IMR-90 (cell line): ENCODE measurements at regions not wholly inside any gene's neighbourhood (a gene's known extent, or its start where the extent isn't known, plus 50 kb on each side); places are given as distances from the start of the nearest gene placed in this dataset.

Source experiments
- ATAC-seq: fragments of 200-7000 bp; cut with Tn5 transposase; 2 replicates; pipeline ENCODE4 v1.9.1; 2020; ENCODE audit warnings: low read depth, mild to moderate bottlenecking, moderate library complexity
- BruUV-seq: library from RNA; stranded (reverse); fragments of 400-500 nt; replicated peaks from 2 replicates; lab custom pipeline; 2021; lab: Mats Ljungman, UMichigan
- CTCF ChIA-PET: fragments of 300-600 bp; formaldehyde crosslinking; extraction: SDS; loops from one replicate; lab custom pipeline; 2021; ENCODE audit warnings: antibody characterized with exemption; lab: Yijun Ruan, JAX
- POLR2A ChIA-PET: fragments of 300-600 bp; sonication (Branson Sonifier 250); formaldehyde crosslinking; loops from one replicate; lab custom pipeline; 2022; ENCODE audit warnings: antibody characterized with exemption; ENCODE audit not compliant: unreplicated experiment; lab: Charles Lee
- DNase-seq: peaks from one replicate; pipeline ENCODE4 v3.0.0; 2013
- H2AFZ ChIP-seq: replicated peaks from 2 replicates; pipeline ENCODE3; 2013; ENCODE audit warnings: low read length, mild to moderate bottlenecking; ENCODE audit not compliant: poor library complexity
- H2AK5ac ChIP-seq: 2 replicates; pipeline ENCODE4 v1.6.1; 2013; ENCODE audit warnings: low read depth, low read length, inconsistent platforms
- H2AK9ac ChIP-seq: replicated peaks from 2 replicates; pipeline ENCODE3; 2013; ENCODE audit warnings: mild to moderate bottlenecking, low read depth, low read length, moderate library complexity; ENCODE audit not compliant: poor library complexity
- H2BK120ac ChIP-seq: 2 replicates; pipeline ENCODE4 v1.6.1; 2013; ENCODE audit warnings: low read depth, low read length, inconsistent platforms
- H2BK15ac ChIP-seq: 3 replicates; pipeline ENCODE4 v1.6.1; 2013; ENCODE audit warnings: low read depth, low read length, inconsistent platforms
- H2BK20ac ChIP-seq: 2 replicates; pipeline ENCODE4 v1.6.1; 2013; ENCODE audit warnings: low read depth, mild to moderate bottlenecking, inconsistent platforms, low read length, moderate library complexity
- H2BK5ac ChIP-seq: 2 replicates; pipeline ENCODE4 v1.6.1; 2013; ENCODE audit warnings: mild to moderate bottlenecking, low read depth, low read length, inconsistent platforms; ENCODE audit not compliant: poor library complexity, severe bottlenecking
- H3K14ac ChIP-seq: replicated peaks from 2 replicates; pipeline ENCODE4 v1.6.1; 2013; ENCODE audit warnings: low read depth, low read length, inconsistent platforms
- H3K18ac ChIP-seq: 2 replicates; pipeline ENCODE4 v1.6.1; 2013; ENCODE audit warnings: low read depth, low read length, control low read depth
- H3K23ac ChIP-seq: 2 replicates; pipeline ENCODE4 v1.6.1; 2013; ENCODE audit warnings: low read depth, low read length, inconsistent platforms
- H3K27ac ChIP-seq: 2 replicates; pipeline ENCODE4 v1.5.1; 2013; ENCODE audit warnings: mild to moderate bottlenecking, control low read depth, low read length; ENCODE audit not compliant: insufficient read depth
- H3K27me3 ChIP-seq: 2 replicates; pipeline ENCODE4 v1.6.1; 2013; ENCODE audit warnings: low read length; ENCODE audit not compliant: control insufficient read depth, insufficient read depth
- H3K36me3 ChIP-seq: 2 replicates; pipeline ENCODE4 v1.6.1; 2013; ENCODE audit warnings: low read length, mixed read lengths; ENCODE audit not compliant: control insufficient read depth, insufficient read depth
- H3K4ac ChIP-seq: 2 replicates; pipeline ENCODE4 v1.6.1; 2013; ENCODE audit warnings: low read depth, low read length, inconsistent platforms
- H3K4me1 ChIP-seq: 2 replicates; pipeline ENCODE4 v1.6.1; 2013; ENCODE audit warnings: low read length, mixed read lengths; ENCODE audit not compliant: control insufficient read depth, insufficient read depth
- H3K4me2 ChIP-seq: 2 replicates; pipeline ENCODE4 v1.6.1; 2013; ENCODE audit warnings: low read depth, mild to moderate bottlenecking, control low read depth, low read length, moderate library complexity
- H3K4me3 ChIP-seq: 2 replicates; pipeline ENCODE4 v1.5.1; 2013; ENCODE audit warnings: low read depth, mild to moderate bottlenecking, control low read depth, low read length, moderate library complexity; ENCODE audit not compliant: insufficient read depth
- H3K56ac ChIP-seq: 2 replicates; pipeline ENCODE4 v1.6.1; 2013; ENCODE audit warnings: low read length, inconsistent platforms; ENCODE audit not compliant: insufficient read depth; ENCODE audit errors: extremely low read depth
- H3K79me1 ChIP-seq, 2 experiments: 2 replicates each; pipeline ENCODE4 v1.6.1; 2013; ENCODE audit warnings: low read length in 2 of 2, inconsistent platforms in 1 of 2, low read depth in 1 of 2
- H3K9ac ChIP-seq: 2 replicates; pipeline ENCODE4 v1.6.1; 2013; ENCODE audit warnings: low read depth, low read length, control low read depth
- H3K9me1 ChIP-seq: 2 replicates; pipeline ENCODE4 v1.6.1; 2013; ENCODE audit warnings: low read length, inconsistent platforms; ENCODE audit not compliant: insufficient read depth
- H3K9me3 ChIP-seq: 2 replicates; pipeline ENCODE4 v1.6.1; 2013; ENCODE audit warnings: low read length; ENCODE audit not compliant: control insufficient read depth, insufficient read depth
- H4K20me1 ChIP-seq: 2 replicates; pipeline ENCODE4 v1.6.1; 2013; ENCODE audit warnings: low read length, inconsistent platforms; ENCODE audit not compliant: insufficient read depth
- H4K5ac ChIP-seq: 2 replicates; pipeline ENCODE4 v1.6.1; 2013; ENCODE audit warnings: mild to moderate bottlenecking, low read depth, low read length, control low read depth
- H4K8ac ChIP-seq, 2 experiments: 2 replicates each; pipeline ENCODE4 v1.6.1; 2013; ENCODE audit warnings: low read depth in 2 of 2, low read length in 2 of 2, control low read depth in 1 of 2, inconsistent platforms in 1 of 2
- H4K91ac ChIP-seq: 2 replicates; pipeline ENCODE4 v1.6.1; 2013; ENCODE audit warnings: low read depth, low read length, inconsistent platforms; ENCODE audit not compliant: insufficient read depth
- CEBPB ChIP-seq: IDR thresholded peaks from 2 replicates; pipeline ENCODE4 v1.6.1; 2012; ENCODE audit warnings: low read depth, low read length, improper control_type of control experiment
- FOS ChIP-seq: fragments of 150-350 bp; IDR thresholded peaks from 2 replicates; pipeline ENCODE4 v1.6.1; 2016; ENCODE audit warnings: low read depth, low read length
- MXI1 ChIP-seq: IDR thresholded peaks from 2 replicates; pipeline ENCODE4 v1.6.1; 2012; ENCODE audit warnings: low read depth, mild to moderate bottlenecking, low read length, moderate library complexity, borderline replicate concordance
- RAD21 ChIP-seq: IDR thresholded peaks from 2 replicates; pipeline ENCODE4 v1.6.1; 2012; ENCODE audit warnings: low read length, improper control_type of control experiment
- WGBS, 2 experiments: methylation state at CpG; one replicate each; pipeline versions ENCODE4 v1.1.5 to v1.1.7; 2013; ENCODE audit warnings: missing lambda C conversion rate in 2 of 2; ENCODE audit not compliant: insufficient read length in 1 of 2; ENCODE audit errors: extremely low coverage in 2 of 2; 5-methylcytosine and 5-hydroxymethylcytosine counted together
- dilution Hi-C: fragments of 300-500 bp; cut with HindIII; formaldehyde crosslinking; loops from one replicate; pipeline ENCODE4 v1.14.3; 2018; ENCODE audit warnings: low sequenced_read_pairs; ENCODE audit not compliant: unreplicated experiment
- in situ Hi-C: fragments of 300-500 bp; cut with MboI; formaldehyde crosslinking; loops from 3 replicates; pipeline ENCODE4 v1.14.3; 2019; ENCODE audit warnings: low sequenced_read_pairs, inconsistent platforms, mixed read lengths
- intact Hi-C: fragments of 100-400 bp; cut with micrococcal nuclease; formaldehyde crosslinking; loops from 2 replicates; pipeline ENCODE4 v1.10.0; 2022
- TF ChIP-seq, protein P1 (sequence below): conservative IDR thresholded peaks from 2 replicates; pipeline ENCODE4 v1.5.1; 2012; ENCODE audit warnings: mild to moderate bottlenecking, low read depth, low read length, improper control_type of control experiment

DNA sequence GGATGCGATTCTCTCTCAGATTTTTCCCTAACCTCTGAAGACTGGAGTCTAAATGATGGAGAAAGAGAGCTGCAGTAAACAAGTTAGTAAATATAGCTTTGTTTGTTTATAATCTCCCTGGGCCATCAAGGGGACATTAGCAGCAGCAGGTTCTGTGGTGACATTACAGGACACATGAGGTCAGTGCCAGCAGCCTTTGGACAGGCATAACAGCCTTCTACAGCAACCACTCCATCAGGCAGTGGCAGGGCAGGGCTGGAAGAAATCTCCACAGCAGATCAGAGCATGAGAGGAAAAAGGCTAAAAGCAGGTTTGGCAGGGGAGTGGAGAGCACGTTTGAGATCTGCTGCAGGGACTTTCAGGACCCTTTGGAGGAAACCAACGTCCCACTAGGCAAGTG lies 127.6 kb upstream of the ACP3 start:
- BruUV-seq: no TSS peak

More for the DNA sequence above, 127.6 kb upstream of the ACP3 start:
- Histone ChIP-seq H3K23ac (no peak overlapping the region), H3K18ac (no peak overlapping the region), H4K20me1 (no peaks in the 10 kb centered on the region), H3K56ac (no peak overlapping the region), H3K79me1 (no peaks in the 10 kb centered on the region), H3K9ac (no peak overlapping the region), H3K27ac (no peak overlapping the region), H3K4me1 (no peaks in the 10 kb centered on the region), H3K9me3 (no peaks in the 10 kb centered on the region), H3K4me2 (no peak overlapping the region), H4K91ac (no peak overlapping the region), H4K8ac (no peak overlapping the region), H2AFZ (no peak overlapping the region), H3K4me3 (no peak overlapping the region), H2AK5ac (no peak overlapping the region), H3K9me1 (no peaks in the 10 kb centered on the region), H3K27me3 (no peaks in the 10 kb centered on the region; the same call in none of the 2 replicates), H3K36me3 (no peaks in the 10 kb centered on the region), H3K14ac (no peak overlapping the region), H2AK9ac (no peak overlapping the region), H2BK15ac (no peak overlapping the region), H2BK5ac (no peak overlapping the region), H2BK120ac (no peak overlapping the region), H4K5ac (no peak overlapping the region), H2BK20ac (no peak overlapping the region), H3K4ac (no peak overlapping the region)
- intact Hi-C loops (loop anchor here (5.0 kb wide), 1 partner anchor 208 kb away; no protein-coding TSS in a partner anchor), in situ Hi-C loops (loop anchor here (25.0 kb wide), 1 partner anchor 402 kb away; no protein-coding TSS in a partner anchor), dilution Hi-C loops (no loop called here)
- ChIA-PET CTCF (no interaction called here), POLR2A (no interaction called here)
- TF ChIP-seq FOS (no peak), MXI1 (no peak), CEBPB (no peak), RAD21 (no peak)
- TF ChIP-seq, protein P1, sequence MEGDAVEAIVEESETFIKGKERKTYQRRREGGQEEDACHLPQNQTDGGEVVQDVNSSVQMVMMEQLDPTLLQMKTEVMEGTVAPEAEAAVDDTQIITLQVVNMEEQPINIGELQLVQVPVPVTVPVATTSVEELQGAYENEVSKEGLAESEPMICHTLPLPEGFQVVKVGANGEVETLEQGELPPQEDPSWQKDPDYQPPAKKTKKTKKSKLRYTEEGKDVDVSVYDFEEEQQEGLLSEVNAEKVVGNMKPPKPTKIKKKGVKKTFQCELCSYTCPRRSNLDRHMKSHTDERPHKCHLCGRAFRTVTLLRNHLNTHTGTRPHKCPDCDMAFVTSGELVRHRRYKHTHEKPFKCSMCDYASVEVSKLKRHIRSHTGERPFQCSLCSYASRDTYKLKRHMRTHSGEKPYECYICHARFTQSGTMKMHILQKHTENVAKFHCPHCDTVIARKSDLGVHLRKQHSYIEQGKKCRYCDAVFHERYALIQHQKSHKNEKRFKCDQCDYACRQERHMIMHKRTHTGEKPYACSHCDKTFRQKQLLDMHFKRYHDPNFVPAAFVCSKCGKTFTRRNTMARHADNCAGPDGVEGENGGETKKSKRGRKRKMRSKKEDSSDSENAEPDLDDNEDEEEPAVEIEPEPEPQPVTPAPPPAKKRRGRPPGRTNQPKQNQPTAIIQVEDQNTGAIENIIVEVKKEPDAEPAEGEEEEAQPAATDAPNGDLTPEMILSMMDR: no peak
- ATAC-seq (no peak), DNase-seq (no peak)
- WGBS, 2 experiments: no CpG with 5 or more reads among the region's 3 CpGs
